ENCODE measurements at regions not wholly inside any gene's neighbourhood (a gene's known extent, or its start where the extent isn't known, plus 50 kb on each side); places are given as distances from the start of the nearest gene placed in this dataset.

- Histone ChIP-seq H3K27me3 (no peaks in the 10 kb centered on the region), H3K4me3 (no peak overlapping the region), H3K4me1 (replicated peaks in 1 of 2) (no peaks in the 10 kb centered on the region), H3K27ac (no peak overlapping the region), H3K36me3 (replicated peaks in 1 of 2) (no peaks in the 10 kb centered on the region), H3K9me3 (replicated peaks in 1 of 3) (no peaks in the 10 kb centered on the region)
- DNase-seq: no peak
- TF ChIP-seq POLR2A (IDR thresholded peaks at IDR 0.05): no peak
- TF ChIP-seq CTCF (IDR thresholded peaks at IDR 0.05): no peak
- WGBS, 4 donors: 54 to 64% (median 58%) methylated on average over 2 of the region's 2 CpGs
- intact Hi-C loops (cut with DNase I): no loop called here
Measured at GRCh38 chr7:114242992-114243507, 171.6 kb upstream of the FOXP2 start.

- Histone ChIP-seq H3K4me1 (replicated peaks in 1 of 2) (no peaks in the 10 kb centered on the region), H3K27ac (no peak overlapping the region), H3K27me3 (no peaks in the 10 kb centered on the region), H3K9me3 (replicated peaks in 1 of 3) (no peaks in the 10 kb centered on the region), H3K36me3 (replicated peaks in 1 of 2) (no peaks in the 10 kb centered on the region), H3K4me3 (no peak overlapping the region)
- 73 to 87% (median 78%) methylated on average over 1 of the region's 1 CpG for whole genome bisulfite sequencing, 4 donors
- TF ChIP-seq CTCF (IDR thresholded peaks at IDR 0.05) (no peak), POLR2A (IDR thresholded peaks at IDR 0.05) (no peak)
- intact Hi-C loops (cut with DNase I): no loop called here
- DNase-seq: no peak
Measured at GRCh38 chr7:114229246-114229645, 185.4 kb upstream of the FOXP2 start.

- H3K36me3 ChIP-seq (replicated peaks in 1 of 2): no peaks in the 10 kb centered on the region
- H3K27me3 ChIP-seq: no peaks in the 10 kb centered on the region
- intact Hi-C loops (cut with DNase I): no loop called here
- H3K4me3 ChIP-seq: no peak overlapping the region
- no peaks in the 10 kb centered on the region for H3K4me1 ChIP-seq (replicated peaks in 1 of 2)
- H3K27ac ChIP-seq: no peak overlapping the region
- DNase-seq: no peak
- H3K9me3 ChIP-seq (replicated peaks in 1 of 3): no peaks in the 10 kb centered on the region
- TF ChIP-seq POLR2A (IDR thresholded peaks at IDR 0.05) (no peak), CTCF (IDR thresholded peaks at IDR 0.05) (no peak)
Measured at GRCh38 chr7:114225784-114226183, 188.8 kb upstream of the FOXP2 start.

DNA sequence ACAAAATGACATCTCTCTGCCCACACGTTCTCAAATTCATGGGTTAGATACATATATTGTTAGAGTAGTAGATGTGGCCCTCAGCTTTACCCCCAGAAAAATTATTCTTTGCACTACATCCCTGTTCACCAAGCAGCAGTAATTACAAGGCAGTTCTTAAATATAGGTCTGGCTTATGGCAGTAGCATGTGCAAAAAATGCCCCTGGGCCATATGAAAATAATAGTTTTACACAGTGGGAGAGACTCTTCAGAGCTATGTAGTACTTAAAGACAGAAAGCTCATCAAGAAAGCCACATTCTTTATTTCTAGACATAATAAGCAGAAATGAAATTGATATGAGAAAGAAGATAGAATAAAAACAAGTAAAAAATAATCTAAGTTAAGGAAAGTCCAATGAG is 196.3 kb upstream of the FOXP2 start:
- no peak for DNase-seq
- H3K27me3 ChIP-seq: no peaks in the 10 kb centered on the region
- no peaks in the 10 kb centered on the region for H3K9me3 ChIP-seq (replicated peaks in 1 of 3)
- TF ChIP-seq POLR2A (IDR thresholded peaks at IDR 0.05): no peak
- no peak for TF ChIP-seq CTCF (IDR thresholded peaks at IDR 0.05)
- no peak overlapping the region for H3K27ac ChIP-seq
- WGBS, 4 donors: 17 to 76% (median 55%) methylated on average over 1 of the region's 1 CpG
- intact Hi-C loops (cut with DNase I): no loop called here
- no peaks in the 10 kb centered on the region for H3K4me1 ChIP-seq (replicated peaks in 1 of 2)
- H3K4me3 ChIP-seq: no peak overlapping the region
- H3K36me3 ChIP-seq (replicated peaks in 1 of 2): no peaks in the 10 kb centered on the region

Measured in adrenal gland (tissue), 9 donors.